Stimulated activated CD4-positive, alpha-beta T cell treated with anti-CD3 and anti-CD28 coated beads, Interleukin-12 subunit alpha, Interleukin-12 subunit beta, amount 100 ng/mL, for 24 hours (primary cell): ENCODE measurements at regions not wholly inside any gene's neighbourhood (a gene's known extent, or its start where the extent isn't known, plus 50 kb on each side); places are given as distances from the start of the nearest gene placed in this dataset.

Source experiments
- DNase-seq, 2 experiments: peaks; one replicate each; pipeline ENCODE4 v3.0.0-alpha.2; 2020; ENCODE audit warnings: low read depth in 2 of 2

DNA sequence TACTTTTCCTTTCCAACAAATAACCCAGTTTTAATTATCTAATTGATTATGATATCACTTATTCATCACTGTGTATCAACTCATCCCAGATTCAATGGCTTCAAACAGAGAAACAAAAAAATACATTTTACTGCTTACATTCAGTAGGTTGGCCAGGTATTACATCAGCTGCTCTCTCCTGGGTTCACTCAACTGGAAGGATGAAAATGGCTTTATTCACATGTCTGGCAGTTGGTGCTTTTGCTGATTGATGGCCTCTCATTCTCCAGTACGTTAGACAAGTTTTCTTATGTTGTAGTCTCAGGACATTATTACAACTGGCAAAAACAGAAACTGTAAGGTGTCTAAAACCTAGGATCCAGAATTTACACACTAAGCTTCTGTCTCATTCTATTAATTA is 811.0 kb upstream of the ALCAM start:
- DNase-seq, result no peak

GRCh38 chr3:104556372-104557078 is 810.2 kb upstream of the ALCAM start:
- no peak for DNase-seq

DNA sequence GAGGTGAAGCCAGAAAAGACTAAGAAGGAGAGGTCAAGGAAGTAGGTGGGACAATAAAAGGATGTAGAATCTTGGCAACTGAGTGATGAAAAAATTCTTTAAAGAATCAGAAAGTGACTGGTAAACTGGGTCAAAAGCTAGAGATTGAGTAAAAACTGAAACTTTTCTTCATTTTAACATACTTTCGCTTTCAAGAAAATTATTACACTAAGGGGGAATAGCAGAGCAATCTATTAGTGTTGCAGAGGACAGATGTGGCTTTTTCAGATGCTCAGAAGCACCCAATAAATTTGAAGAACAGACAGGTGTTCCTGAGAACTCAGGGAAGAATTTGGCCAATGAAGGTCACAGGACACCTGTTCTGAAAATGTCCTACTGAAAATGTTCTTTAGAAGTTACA is 805.4 kb upstream of the ALCAM start:
- no peak for DNase-seq

DNA sequence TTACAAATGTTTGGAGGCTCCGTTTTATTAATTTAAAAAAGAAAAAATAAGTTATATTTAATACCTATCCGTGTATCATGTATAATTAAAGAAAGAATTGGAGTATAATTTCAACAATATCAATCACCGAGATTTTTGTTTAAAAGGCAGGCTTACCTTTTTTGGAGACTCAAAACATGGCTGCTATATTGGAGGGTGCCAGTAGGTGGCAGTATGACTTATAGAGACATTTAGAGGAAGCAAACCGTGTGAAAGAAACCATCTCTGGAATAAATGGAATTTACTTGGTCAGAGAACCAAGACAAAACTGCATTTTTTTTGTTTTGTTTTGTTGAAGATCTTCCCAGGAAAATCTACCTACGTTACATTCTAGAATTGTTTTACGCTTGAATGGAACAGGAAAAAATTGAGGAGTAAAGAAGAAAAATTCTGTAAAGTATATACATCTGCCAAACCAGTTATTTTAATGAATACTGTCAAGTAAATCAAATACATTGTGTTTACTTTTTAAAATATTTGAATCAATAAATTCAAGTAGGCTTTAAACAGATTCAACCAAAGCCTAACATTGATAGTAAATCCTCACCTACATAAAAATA is 802.6 kb upstream of the ALCAM start:
- peak; percentile 2 to 54 for DNase-seq

DNA sequence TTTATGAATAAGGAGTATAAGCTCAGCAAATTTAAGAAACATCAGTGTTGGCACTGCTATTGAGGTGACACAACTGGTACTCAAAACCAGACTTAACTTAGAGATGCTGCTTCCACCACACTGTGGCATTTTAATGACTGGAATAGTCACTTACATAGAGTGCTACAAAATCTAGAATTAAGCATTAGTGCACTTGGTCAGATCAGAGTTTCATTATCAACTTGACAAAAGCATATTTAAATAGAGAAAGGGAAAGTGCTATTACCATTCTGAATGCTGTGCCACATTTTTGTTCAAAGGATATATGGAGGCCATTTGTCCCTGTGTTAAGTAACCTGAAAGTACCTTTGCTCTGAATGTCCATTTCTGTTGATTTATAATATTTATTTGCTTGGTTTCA is 800.7 kb upstream of the ALCAM start:
- DNase-seq, result no peak

- DNase-seq, result no peak
Observed at GRCh38 chr3:104575634-104576033, 791.1 kb upstream of the ALCAM start.

DNA sequence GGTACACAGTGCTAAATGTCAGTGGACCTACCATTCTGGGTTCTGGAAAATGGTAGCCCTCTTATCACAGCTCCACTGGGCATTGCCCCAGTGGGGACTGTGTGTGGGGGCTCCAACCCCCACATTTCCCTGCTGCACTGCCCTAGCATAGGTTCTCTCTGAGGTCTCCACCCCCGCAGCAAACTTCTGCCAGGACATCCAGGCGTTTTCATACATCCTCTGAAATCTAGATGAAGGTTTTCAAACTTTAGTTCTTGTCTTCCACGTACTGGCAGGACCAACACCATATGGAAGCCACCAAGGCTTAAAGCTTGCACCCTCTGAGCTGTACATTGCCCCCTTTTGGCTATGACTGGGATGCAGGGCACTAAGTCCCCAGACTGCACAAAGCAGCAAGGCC is 788.2 kb upstream of the ALCAM start:
- no peak for DNase-seq

DNA sequence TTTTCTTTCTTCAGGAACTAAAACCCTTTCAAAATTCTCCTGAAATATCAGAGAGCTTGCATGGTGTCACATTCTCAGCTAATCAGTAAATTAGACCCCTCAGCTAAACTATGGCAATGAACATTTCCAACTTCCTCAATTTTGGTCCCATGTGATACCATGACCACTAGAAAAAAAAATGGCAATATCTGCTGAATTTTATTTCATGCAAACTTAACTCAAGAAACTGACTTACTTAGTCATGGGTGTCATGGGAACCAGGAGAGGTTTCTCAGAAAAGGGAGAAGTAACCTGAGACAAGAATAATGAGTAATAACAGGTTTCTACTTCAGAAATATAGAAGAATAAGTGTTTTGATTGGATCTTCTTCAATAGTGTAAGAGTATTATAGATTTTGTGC is 784.6 kb upstream of the ALCAM start:
- no peak for DNase-seq

GRCh38 chr3:104584682-104585081 is 782.0 kb upstream of the ALCAM start:
- no peak for DNase-seq

GRCh38 chr3:104586344-104586743 is 780.4 kb upstream of the ALCAM start:
- no peak for DNase-seq

DNA sequence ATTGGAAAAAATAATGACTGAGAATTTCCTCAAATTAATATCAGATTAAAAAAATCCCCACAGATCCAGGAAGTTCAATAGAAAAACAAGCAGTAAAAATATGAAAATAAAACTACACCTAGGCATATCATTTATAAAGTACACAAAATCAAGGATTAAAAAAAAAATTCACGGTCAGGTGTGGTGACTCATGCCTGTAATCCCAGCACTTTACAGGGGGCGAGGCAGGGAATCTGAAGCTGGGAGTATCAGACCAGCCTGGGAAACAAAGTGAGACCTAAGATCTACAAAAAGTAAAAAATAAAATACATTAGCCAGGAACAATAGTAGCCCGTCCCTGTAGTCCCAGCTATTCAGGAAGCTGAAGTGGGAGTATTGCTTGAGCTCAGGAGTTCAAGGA is 778.3 kb upstream of the ALCAM start:
- no peak for DNase-seq

DNA sequence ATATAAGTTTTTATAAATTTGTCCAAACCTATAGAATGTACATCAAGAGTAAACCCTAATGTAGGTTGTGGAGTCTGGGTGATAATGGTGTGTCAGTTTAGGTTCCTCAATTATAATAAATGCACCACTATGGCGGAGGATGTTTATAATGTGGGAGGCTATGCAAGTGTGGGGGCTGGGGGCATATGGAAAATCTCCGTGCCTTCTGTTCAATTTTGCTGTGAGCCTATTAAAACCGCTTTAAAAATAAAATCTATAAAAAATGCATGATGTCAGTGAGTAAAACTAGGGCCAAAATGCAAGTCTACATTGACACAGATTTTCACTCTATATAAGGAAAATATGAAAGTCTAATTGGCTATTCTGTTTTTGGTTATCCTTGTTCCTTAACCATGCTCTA is 774.9 kb upstream of the ALCAM start:
- DNase-seq, result no peak

GRCh38 chr3:104594491-104594890 is 772.2 kb upstream of the ALCAM start:
- no peak for DNase-seq

- DNase-seq, result no peak
Observed at GRCh38 chr3:104596054-104596453, 770.7 kb upstream of the ALCAM start.

DNA sequence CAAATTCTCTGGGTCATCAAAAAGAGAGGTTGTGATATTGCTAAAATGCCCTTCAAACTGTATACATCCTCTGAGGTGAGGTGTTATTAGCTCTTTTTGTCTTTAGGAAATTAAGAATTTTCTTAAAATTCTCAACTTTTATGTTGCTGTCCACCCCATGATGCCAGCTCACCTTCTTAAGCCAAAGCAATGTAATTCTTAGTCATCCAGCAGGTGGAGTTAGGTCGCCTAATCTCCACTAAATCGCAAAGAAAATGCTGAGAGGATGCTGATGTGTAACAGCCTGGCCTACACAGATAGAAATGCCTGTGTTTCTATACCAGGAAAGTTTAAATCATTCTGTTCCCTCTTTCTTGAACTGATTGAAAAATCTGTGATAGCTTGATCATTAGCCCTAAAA is 770.2 kb upstream of the ALCAM start:
- no peak for DNase-seq

DNA sequence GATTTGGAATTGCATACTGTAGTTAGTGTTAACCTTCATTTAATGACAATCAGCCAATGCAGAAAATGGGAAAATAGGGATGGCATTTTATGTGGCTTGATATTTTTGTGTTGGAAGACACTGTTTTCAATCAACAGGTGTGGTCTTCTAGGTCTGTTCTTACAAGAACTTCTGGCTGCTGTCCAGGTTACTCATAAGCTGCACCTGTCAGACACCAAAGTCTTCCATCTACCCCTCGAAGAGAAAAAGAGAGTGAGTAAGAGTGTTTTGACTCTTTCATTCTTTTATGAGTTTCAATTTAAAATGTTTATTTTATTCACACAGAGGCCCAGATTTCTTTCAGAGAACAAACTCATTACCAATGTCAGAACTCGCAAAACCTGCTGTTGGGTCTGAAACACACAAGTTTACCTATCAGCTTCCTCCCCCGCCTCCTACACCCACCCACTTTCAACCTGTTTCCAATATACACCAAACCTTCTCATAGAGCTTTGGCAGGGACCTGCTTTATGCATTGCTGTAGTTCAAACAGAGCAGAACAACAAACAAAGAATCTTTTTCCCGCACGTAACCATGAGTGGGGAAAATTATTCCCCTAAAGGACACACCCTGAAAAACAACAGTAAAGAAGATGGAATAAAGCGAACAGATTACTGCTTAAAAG is 767.7 kb upstream of the ALCAM start:
- DNase-seq, result no peak

- no peak for DNase-seq
Observed at GRCh38 chr3:104604326-104605010, 762.2 kb upstream of the ALCAM start.

GRCh38 chr3:104606812-104607211 is 759.9 kb upstream of the ALCAM start:
- DNase-seq, result no peak

GRCh38 chr3:104610730-104611652 is 755.7 kb upstream of the ALCAM start:
- no peak for DNase-seq

GRCh38 chr3:104612218-104612617 is 754.5 kb upstream of the ALCAM start:
- no peak for DNase-seq

- DNase-seq, result no peak
Observed at GRCh38 chr3:104614564-104614963, 752.1 kb upstream of the ALCAM start.
